Right kidney (tissue), 1 donor: ENCODE measurements at regions not wholly inside any gene's neighbourhood (a gene's known extent, or its start where the extent isn't known, plus 50 kb on each side); places are given as distances from the start of the nearest gene placed in this dataset.

Experiments used
- DNase-seq: peaks from one replicate; pipeline ENCODE4 v3.0.0-alpha.2; 2016

DNA sequence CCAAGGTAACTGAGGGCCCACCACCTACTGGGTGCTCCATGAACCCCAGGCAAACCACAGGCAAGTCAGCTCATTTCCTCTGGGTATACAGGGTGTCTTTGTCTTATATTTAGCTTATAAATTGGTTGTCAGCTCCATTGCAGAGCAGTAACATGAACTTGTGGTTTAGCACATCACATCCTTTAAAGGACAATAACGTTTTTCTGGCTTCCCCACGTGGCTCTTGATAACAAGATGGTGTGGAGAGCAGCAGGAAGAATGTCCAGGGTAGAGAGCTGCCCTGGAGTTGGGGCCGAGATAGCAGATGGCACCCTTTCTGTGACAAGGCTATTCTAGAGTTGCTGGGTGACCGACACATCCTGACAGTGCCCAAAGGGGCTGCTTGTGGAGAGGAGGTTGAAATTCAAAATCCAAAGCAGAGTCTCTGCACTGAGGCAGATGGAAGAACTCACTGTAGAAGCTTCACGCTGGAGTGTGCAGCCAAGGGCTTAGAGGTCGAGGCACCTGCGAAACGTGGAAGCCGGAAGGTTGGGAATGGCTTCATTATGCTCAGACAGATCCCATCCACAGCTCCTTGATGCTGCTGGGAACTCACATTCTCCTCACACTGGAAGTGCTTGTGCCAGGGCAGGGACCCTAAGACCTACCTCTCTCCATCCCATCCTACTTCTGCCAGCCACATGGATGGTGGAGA, 133.0 kb upstream of the FRY start:
- DNase-seq: no peak

DNA sequence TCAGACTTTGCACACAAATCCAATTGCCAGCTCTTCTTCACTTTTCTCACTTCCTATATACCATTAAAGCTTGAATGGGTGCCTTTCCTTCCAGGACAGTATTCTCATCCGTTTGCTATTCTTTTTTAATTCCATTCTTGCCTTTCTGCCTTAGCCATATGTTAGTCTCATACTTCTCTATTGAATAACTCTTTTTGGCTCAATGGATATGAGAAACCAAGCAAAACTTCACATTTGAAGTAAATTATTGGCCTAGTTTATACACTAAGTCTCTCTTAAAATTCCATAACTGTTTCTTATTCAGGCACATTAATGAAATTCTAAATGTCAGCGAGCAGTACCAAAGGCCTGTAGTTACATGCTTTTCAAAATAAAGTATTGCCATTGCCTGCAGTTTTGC, 129.6 kb upstream of the FRY start:
- no peak for DNase-seq

DNA sequence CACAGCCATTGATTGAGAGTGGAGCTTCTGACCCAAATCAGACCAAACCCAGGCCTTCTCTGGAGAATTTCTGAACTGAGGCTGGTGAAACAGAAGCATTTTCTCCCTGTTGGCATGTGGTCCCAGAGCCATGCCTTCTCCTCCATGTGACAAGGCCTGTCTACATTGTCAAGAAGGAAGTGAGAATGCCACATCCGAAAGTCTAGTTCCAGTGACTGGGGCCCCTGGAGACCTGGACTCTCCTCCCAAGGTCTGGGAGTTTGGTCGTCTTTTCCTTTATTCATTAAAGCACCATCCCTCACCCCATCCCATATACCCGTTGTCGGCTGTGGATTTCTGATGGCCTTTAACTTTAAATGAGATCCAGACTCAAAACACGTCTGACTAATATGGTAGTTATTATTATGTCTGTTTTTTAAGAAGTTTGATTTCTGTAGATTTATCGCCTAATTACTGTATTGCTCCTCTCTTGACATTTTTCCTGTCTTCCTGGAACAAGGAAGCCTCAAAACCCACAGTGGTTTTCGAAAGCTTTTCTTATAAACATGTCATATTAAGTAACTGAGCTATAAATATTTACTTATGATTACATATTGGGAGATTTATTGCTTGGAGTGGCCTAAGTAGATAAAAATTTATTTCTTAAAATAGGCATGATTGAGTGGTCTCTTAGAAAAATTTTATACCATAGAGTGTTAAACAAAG, 128.3 kb upstream of the FRY start:
- DNase-seq: no peak

DNA sequence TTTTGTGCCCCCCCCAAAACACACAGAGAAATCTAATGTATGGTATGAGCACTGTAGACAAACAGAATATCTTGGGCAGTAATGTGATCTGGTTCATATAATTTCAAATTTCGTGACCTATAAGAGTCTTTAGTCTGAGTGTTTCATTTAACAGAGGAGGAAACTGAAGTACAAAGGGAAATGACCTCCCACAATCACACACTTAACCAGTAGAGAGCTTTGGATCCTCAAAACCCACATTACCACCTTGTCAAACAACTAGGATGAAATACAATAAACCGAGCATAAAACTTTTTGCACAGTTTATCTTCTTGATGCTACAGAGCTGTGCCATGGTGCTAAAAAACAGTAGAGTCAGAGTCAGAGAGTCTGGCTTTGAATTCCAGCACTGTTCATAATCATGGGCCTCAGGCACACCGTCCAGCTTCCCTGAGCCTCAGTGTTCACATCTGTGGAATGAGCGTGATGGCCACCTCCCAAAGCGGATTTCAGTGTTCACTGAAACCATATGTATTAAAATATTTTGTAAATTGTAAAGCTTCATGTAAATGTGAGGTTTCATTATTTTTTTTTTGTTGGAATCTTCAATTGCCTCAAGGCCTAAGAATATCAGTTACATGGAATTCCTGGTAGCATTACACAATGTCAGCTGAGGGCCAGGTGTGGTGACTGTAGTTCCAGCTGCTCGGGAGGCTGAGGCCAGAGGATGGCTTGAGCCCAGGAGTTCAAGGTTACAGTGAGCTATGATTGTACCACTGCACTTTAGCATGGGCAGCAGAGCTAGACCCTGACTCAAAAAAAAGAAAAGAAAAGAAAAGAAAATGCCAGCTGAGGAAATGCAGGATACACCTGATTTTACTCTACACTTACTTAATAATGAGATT, 126.4 kb upstream of the FRY start:
- DNase-seq: no peak

DNA sequence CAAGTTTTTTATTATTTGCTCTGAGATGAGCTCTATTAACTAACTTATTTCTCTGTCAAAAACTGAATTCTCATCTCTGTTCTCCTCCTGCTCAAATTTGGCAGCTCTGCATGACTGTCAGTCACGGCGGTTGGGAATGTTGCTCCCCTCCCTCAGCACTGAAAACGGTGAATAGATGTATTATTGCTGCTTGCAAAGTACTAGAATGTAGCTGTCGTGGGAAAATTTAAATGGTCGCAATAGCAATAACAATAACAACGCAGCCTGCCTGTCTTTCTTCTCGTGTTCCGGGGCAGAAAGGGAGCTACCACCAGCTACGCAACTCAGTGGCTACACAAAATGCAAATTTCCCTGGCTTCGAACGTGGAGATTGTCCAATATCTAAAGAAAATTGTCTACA, 125.6 kb upstream of the FRY start:
- no peak for DNase-seq

DNA sequence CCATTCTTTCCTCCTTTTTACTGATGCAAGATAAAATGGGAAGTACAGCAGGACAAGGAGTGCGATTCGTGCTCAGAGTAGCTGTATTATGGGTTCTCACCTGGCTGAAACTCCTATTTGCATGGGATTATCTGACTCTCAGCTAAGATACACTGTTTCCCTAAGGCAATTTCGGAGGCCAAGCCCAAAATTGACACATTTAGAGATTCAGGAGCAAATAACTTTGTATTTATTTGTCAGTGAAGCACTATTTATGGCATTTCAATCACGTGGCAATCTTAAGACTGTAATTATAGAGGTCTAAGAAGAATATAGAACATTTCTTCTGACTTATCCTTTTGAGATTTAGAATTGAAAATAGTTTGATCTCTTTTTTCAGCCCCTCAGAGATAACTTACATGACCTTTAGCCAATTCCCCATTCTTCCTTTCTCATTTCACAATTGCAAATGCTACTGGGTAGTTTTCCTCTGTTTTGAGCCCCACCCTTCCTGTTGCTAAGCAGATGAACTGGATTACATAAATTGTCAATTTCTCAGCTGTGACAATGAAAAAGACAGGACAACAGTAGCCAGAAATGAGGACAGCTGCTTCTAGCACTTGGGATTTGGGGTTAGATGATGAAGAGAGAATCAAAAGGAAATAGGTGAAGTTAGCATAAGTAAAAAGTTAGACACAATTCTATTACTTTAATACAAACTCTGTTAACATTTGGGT, 122.7 kb upstream of the FRY start:
- DNase-seq: no peak

DNA sequence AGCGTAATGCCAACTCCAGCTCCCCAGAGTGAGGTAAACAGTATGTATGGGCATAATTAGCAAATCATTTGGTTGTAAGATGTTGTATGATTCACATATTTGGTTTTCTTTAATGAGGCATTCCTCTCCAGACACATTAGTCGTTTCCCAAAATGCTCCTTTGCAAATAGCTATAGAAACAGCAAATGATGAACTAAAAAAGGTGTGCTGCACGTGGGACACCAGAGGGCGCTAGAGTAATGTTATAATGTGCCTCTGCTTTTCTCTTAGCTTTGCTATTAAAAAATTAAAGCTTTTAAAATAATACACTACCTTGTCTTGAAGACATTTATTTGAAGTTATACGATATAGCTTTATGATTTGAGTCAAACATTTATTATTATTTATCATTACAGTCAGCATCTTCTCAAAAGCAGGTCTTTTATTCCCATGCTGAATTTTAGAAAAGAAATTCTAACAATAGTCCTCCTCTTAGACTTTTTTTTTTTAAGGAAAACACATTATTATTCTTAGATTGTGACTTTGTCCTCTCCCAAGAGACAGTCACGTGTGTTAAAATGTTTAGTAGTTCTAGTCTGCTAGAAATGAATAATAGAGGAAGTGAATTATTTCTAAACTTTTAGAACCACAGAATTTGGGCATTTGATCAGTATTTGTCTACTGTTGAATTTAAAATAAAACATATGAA, 121.6 kb upstream of the FRY start:
- no peak for DNase-seq

DNA sequence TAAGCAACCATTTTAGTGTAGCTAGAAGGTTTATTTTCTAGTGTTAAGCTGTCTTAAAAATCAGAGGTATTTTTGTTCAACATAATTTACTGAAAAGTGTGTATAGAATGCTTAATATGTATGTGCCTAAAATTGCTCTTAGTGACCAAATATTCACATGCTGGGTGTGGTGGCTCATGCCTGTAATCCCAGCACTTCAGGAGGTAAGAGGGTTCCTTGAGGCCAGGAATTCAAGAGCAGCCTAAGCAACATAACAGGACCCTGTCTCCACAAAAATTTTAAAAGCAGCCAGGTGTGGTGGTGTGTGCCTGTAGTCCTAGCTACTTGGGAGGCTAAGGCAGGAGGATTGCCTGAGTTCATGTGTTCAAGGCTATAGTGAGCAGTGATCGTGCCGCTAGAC, 120.9 kb upstream of the FRY start:
- no peak for DNase-seq

DNA sequence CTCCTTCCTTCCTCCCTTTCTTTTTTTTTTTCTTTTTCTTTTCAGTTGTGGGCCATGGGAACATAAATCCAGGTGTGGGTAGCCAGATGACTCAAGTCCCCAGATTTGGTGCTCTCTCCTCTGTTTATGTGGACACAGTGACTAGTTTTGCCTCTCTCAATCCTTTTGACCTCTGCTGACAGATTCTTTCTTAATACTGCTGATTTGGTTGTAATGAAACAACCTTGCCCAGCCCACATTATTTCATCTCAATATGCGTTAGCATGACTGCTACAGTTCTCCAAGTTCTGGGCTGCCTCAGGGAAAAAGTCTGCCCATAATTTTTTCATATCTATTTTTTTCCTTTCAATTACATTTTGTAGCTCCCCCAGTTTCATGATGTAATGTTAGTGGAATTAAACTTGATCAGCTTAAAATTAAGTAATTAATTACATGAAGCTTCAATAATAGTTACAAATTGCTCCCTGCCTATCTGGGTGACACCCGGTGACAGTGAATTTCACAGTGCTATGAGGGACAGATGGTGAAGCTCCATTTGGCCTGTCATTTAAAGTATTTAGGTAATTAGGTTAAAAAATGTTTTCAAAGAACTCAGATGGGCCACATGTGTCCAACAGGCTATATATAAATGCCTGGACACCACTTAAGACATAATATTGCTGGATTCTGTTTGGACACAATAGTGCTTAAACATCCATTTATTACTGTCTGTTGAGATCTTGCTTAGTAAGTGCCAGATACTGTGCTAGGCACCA, 118.8 kb upstream of the FRY start:
- no peak for DNase-seq

DNA sequence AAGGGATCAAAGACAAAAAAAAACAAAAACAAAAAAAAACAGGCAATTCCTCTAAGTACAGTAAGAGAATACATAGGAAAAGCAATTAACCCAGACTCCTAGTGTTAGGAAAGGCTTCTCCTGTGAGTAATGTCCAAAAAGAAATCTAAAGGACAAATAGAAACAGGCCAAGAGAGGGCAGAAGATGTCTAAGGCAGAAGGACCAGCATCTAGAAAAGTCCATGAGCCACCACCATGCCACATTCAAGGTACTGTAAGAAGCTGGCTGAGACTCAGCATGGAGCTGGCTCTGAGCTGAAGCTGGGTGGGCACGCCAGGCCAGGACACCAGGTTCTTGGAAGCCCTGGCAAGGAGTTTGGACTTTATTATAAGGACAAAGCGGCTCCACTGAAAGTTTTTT, 118.1 kb upstream of the FRY start:
- no peak for DNase-seq

DNA sequence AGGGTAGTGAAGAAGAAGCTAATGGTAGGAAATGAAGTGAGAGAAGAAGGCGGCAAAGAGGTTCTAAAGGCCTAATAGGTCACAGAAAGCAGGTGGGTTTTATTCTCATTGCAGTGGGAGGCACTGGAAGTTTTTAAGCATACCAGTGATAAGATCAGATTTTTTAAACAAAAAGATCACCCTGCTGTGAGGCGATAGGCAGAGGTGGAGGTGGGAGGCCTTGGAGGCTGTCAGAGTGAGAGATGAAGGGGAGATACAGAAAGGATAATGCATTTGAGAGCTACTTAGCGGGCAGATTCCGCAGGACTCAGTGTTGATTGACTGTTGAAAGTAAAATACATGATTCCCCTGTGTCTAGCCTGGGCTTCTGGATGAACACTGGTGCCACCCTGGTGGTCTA, 116.7 kb upstream of the FRY start:
- DNase-seq: no peak

DNA sequence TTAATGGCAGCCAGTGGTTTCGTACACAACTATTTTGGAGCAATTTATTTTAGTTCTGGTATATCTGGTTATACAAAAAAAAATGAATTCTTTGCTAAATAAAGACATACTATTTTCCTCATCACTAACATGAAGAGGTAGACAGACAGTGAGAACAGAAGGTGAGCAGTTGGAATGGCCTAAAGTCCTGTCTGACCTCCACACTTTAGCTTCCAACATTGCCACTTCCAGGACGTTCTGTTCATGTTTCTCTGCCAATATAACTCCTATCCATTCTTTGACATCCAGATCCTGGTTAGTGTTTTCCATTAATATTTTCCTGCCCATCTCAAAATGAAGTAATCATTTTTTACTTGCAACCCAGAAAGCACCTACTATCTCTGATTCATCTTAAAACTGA, 112.9 kb upstream of the FRY start:
- DNase-seq: no peak

DNA sequence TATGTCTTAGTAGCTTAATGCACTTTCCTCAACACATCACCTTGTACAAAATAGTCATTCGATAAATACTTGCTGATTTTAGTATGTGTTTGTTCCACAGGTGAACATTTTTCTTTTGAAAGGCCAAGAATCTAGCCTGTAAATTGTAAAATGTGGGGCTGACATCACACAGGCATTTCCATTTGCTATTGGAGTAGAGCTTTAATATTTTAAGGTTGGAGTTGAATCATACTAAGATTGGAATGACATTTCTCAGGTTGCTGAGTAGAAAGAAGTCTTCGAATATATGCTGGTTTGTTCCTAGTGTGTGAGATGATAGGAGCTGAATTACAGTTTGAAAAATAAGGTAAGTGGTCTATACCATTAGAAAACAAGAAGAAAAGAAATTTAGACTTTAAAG, 112.3 kb upstream of the FRY start:
- DNase-seq: no peak

DNA sequence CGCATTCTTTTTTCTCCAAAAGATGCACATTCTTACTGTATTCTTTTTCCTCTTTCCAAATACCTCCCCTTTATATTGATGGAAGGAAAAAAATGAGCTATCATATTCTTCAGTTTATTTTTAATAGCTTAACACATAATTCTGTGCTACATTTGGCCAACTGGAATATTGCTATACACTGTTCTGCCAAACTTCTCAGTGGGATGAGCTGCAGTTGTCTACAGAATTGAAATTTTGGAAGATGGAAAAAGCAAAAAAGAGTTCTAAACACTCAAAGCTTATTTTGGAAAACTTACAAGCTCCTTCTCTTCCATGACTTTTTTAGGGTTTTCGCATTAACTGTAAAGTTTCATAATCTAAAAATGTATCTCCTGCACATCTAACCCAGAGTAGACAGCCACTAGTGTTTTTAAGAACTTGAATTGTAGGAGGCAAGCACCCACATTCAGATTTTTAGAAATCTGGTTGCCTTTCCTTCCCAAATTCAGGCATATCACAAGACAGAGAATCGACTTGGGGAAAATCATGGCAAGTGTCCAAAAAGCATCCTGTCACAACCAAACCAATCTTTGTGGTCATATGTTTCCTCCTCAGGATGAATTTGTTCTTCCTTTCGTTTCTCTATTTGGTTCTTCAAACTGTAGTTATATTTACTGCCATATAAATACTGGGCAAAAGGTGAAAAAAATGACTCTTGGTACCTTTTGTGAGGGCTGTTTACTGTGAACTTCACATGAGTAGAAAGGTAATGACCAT, 111.4 kb upstream of the FRY start:
- DNase-seq: no peak

DNA sequence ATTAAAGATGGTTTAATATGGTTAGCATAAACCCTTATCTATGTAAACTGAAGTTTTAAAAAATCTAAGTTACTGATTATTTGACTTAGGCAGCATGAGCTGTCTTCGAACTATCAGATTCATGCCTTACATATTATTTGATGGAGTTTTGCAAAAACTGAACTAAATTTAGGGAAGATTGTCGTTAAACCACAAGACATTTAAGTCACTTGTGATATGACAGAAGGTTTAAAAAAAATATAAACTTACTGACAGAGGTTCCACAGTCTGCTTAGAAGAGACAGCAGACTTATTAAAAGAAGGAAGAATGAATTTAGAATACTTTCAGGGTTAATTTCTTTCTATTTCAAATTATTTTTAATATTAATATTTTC, 110.9 kb upstream of the FRY start:
- no peak for DNase-seq

DNA sequence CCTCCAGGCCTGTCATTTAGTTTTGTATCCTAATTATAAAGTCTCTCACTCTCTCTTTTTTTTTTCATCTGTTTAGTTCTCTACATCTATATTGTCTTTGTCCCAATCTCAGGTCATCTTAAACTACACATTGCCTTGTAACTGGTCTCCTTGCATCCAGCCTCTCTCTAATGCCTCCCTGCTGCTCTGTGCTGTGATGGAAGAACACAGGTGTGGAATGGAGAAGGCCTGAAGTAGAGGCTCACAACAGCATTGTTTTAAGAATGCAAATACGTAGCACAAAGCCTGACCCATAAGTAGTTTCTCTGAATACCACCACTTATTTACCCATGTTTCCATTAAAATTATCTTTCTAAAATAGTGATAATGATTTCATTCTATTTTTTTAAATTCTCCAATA, 108.8 kb upstream of the FRY start:
- no peak for DNase-seq

DNA sequence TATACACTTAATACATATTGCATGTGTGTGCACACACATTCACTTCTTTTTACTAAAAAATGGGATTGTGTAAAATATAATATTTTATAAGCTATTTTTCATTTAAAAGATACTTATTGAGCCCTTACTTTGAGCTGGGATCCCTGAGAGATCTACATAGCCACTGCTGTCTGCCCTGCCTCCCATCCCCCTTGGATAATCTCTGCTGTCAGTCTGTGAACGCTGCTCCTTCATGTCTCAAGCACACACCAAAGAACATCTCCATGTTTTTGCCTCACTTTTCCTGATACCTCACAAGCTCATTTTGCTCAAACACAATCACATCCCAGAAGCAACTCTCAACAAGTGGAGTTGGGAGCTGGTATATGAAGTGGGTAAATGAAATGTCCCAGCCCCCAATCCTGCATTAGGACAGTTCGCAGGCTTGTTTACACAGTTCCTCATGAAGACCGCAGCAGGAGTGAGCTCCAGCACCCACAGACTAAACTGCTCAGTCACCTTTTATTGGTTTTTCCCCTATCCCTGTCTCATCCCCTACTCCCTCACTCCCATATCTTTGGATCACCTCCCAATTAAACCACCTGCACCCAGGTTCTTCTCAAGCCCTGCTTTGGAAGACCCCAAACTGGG, 108.3 kb upstream of the FRY start:
- no peak for DNase-seq

DNA sequence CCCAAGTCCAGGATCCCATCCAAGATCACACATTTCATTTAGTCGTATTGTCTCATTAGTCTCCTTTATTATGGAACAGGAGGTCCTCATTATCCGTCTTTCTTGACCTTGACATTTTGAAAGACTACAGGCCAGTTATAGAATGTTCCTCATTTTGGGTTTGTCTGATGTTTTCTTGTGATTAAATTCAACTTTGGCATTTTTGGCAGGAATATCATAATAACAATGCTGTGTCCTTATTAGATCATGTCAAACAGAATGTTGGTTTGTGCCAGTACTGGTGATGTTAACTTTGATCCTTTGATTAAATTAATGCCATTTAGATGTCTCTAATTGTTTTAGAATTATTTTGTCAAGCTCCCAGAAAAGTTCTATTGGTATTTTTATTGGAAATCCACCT, 106.5 kb upstream of the FRY start:
- DNase-seq: no peak

DNA sequence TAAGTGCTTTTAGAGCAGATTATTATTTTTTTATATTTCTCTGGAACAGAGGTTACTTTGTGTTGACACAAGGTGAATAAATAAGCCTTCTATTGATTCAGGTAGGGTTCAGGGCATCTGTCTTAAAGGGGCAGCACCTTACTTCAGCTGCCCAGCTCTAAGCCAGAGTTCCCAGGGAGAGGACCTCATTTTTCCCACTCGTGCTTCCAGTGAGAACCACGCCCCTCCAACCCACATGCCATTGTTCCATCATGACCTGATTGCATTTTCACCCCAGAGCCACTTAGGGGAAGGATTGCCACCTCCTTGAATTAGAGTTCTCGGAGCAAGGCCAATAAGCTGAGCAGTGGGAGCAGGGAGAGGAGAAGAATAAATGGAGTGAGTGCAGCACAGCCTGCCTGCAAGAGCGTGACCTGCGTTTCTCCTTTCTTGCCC, 104.3 kb upstream of the FRY start:
- DNase-seq: no peak
